Breast epithelium (tissue), 4 donors: ENCODE measurements at regions not wholly inside any gene's neighbourhood (a gene's known extent, or its start where the extent isn't known, plus 50 kb on each side); places are given as distances from the start of the nearest gene placed in this dataset.

ENCODE experiments used
- DNase-seq, 2 donors: peaks; one replicate each; pipeline ENCODE4 v3.0.0-alpha.2; 2019; ENCODE audit warnings: low spot score in 2 of 2
- H3K27ac ChIP-seq, 2 donors: fragments of 200-600 bp; sonication (generic) in 1 of 2; one replicate each; pipeline ENCODE4 v1.5.1; 2016 to 2019; ENCODE audit warnings: mild to moderate bottlenecking in 1 of 2
- H3K27me3 ChIP-seq, 2 donors: fragments of 200-600 bp; sonication (generic) in 1 of 2; one replicate each; pipeline versions ENCODE4 v1.5.1 to v1.6.0; 2017 to 2019; ENCODE audit warnings: control low read depth in 1 of 2, mild to moderate bottlenecking in 1 of 2
- H3K36me3 ChIP-seq: fragments of 200-600 bp; one replicate; pipeline ENCODE4 v1.5.1; 2019
- H3K4me1 ChIP-seq, 2 donors: fragments of 200-600 bp; sonication (generic); one replicate each; pipeline ENCODE4 v1.5.1; 2016 to 2019; ENCODE audit warnings: control low read depth in 1 of 2
- H3K4me3 ChIP-seq, 3 donors: fragments of 200-600 bp; sonication (generic); 1 replicate in 2 of 3; 2 replicates in 1 of 3; pipeline ENCODE4 v1.5.1; 2016 to 2019; ENCODE audit warnings: mild to moderate bottlenecking in 3 of 3, moderate library complexity in 2 of 3
- H3K9me3 ChIP-seq, 2 donors: fragments of 200-600 bp; sonication (generic) in 1 of 2; one replicate each; pipeline ENCODE4 v1.5.1; 2016 to 2019; ENCODE audit warnings: control low read depth in 1 of 2
- CTCF ChIP-seq, 3 donors: fragments of 450-650 bp; IDR thresholded peaks; one replicate each; pipeline ENCODE4 v1.5.1; 2016 to 2017; ENCODE audit warnings: antibody characterized with exemption in 3 of 3, mild to moderate bottlenecking in 3 of 3, moderate library complexity in 3 of 3
- POLR2A ChIP-seq: fragments of 450-650 bp; IDR thresholded peaks from one replicate; pipeline ENCODE4 v1.6.1; 2016; ENCODE audit warnings: antibody characterized with exemption, mild to moderate bottlenecking, moderate library complexity
- POLR2AphosphoS5 ChIP-seq, 3 donors: sonication (generic); formaldehyde crosslinking; IDR thresholded peaks; one replicate each; pipeline ENCODE4 v1.6.1; 2017; ENCODE audit warnings: antibody characterized with exemption in 3 of 3
- intact Hi-C: fragments of 100-400 bp; cut with DNase I; formaldehyde crosslinking; loops from one replicate; pipeline ENCODE4 v1.15.1; 2023; ENCODE audit warnings: low total_unique reads

GRCh38 chr2:180652794-180653193 lies 327.6 kb upstream of the UBE2E3 start:
- no peak for DNase-seq
- no peaks in the 10 kb centered on the region for H3K36me3 ChIP-seq
- no peaks in the 10 kb centered on the region for H3K9me3 ChIP-seq
- no peak overlapping the region for H3K27ac ChIP-seq
- no peaks in the 10 kb centered on the region for H3K27me3 ChIP-seq
- intact Hi-C loops: no loop called here
- TF ChIP-seq POLR2A: no peak
- no peak for TF ChIP-seq CTCF (IDR thresholded peaks at IDR 0.05)
- no peak for TF ChIP-seq POLR2AphosphoS5 (IDR thresholded peaks at IDR 0.05)
- H3K4me3 ChIP-seq: no peak overlapping the region
- H3K4me1 ChIP-seq: no peaks in the 10 kb centered on the region

- no peak overlapping the region for H3K27ac ChIP-seq
- intact Hi-C loops: no loop called here
- no peak for DNase-seq
- TF ChIP-seq CTCF (IDR thresholded peaks at IDR 0.05): no peak
- TF ChIP-seq POLR2AphosphoS5 (IDR thresholded peaks at IDR 0.05): no peak
- no peak for TF ChIP-seq POLR2A
- H3K4me3 ChIP-seq: no peak overlapping the region
- H3K4me1 ChIP-seq: no peaks in the 10 kb centered on the region
- no peaks in the 10 kb centered on the region for H3K27me3 ChIP-seq
- H3K9me3 ChIP-seq: no peaks in the 10 kb centered on the region
- no peaks in the 10 kb centered on the region for H3K36me3 ChIP-seq
Measured at GRCh38 chr2:180651596-180651995, 328.8 kb upstream of the UBE2E3 start.

GRCh38 chr2:180647621-180648020 lies 332.8 kb upstream of the UBE2E3 start:
- DNase-seq: no peak
- Histone ChIP-seq H3K27me3 (no peaks in the 10 kb centered on the region), H3K27ac (no peak overlapping the region), H3K4me3 (no peak overlapping the region), H3K4me1 (no peaks in the 10 kb centered on the region), H3K36me3 (no peaks in the 10 kb centered on the region), H3K9me3 (no peaks in the 10 kb centered on the region)
- no peak for TF ChIP-seq POLR2A
- TF ChIP-seq CTCF (IDR thresholded peaks at IDR 0.05): no peak
- TF ChIP-seq POLR2AphosphoS5 (IDR thresholded peaks at IDR 0.05): no peak
- intact Hi-C loops: no loop called here

- H3K27me3 ChIP-seq: no peaks in the 10 kb centered on the region
- no peak overlapping the region for H3K4me3 ChIP-seq
- TF ChIP-seq POLR2A (no peak), POLR2AphosphoS5 (IDR thresholded peaks at IDR 0.05) (no peak), CTCF (IDR thresholded peaks at IDR 0.05) (no peak)
- H3K36me3 ChIP-seq: no peaks in the 10 kb centered on the region
- no peak overlapping the region for H3K27ac ChIP-seq
- DNase-seq: no peak
- no peaks in the 10 kb centered on the region for H3K4me1 ChIP-seq
- intact Hi-C loops: no loop called here
- H3K9me3 ChIP-seq: no peaks in the 10 kb centered on the region
Measured at GRCh38 chr2:180647221-180647620, 333.2 kb upstream of the UBE2E3 start.

- no peak for DNase-seq
- Histone ChIP-seq H3K4me3 (no peak overlapping the region), H3K27me3 (no peaks in the 10 kb centered on the region), H3K4me1 (no peaks in the 10 kb centered on the region), H3K36me3 (no peaks in the 10 kb centered on the region), H3K9me3 (no peaks in the 10 kb centered on the region), H3K27ac (no peak overlapping the region)
- intact Hi-C loops: no loop called here
- no peak for TF ChIP-seq CTCF (IDR thresholded peaks at IDR 0.05)
- TF ChIP-seq POLR2AphosphoS5 (IDR thresholded peaks at IDR 0.05): no peak
- no peak for TF ChIP-seq POLR2A
Measured at GRCh38 chr2:180646756-180647155, 333.6 kb upstream of the UBE2E3 start.
